Liver (tissue), 3 donors: ENCODE measurements at regions not wholly inside any gene's neighbourhood (a gene's known extent, or its start where the extent isn't known, plus 50 kb on each side); places are given as distances from the start of the nearest gene placed in this dataset.

Experiments
- EGR1 ChIP-seq, 2 donors: IDR thresholded peaks; 2 replicates each; pipeline ENCODE4 v1.6.1; 2016 to 2018; ENCODE audit warnings: antibody characterized with exemption in 2 of 2, low read depth in 2 of 2
- FOXA2 ChIP-seq: IDR thresholded peaks from 2 replicates; pipeline ENCODE4 v1.6.1; 2016; ENCODE audit warnings: antibody characterized with exemption
- GABPA ChIP-seq, 2 donors: IDR thresholded peaks in 1 of 2; conservative IDR thresholded peaks in 1 of 2; 2 replicates each; pipeline ENCODE4 v1.6.1; 2016; ENCODE audit warnings: antibody characterized with exemption in 2 of 2, mild to moderate bottlenecking in 1 of 2, moderate library complexity in 1 of 2
- HNF4G ChIP-seq: IDR thresholded peaks from 2 replicates; pipeline ENCODE4 v1.6.1; 2016; ENCODE audit warnings: antibody characterized with exemption
- JUND ChIP-seq, 2 donors: IDR thresholded peaks; 2 replicates each; pipeline ENCODE4 v1.6.1; 2016; ENCODE audit warnings: antibody characterized with exemption in 2 of 2
- RAD21 ChIP-seq, 2 donors: IDR thresholded peaks; 2 replicates each; pipeline ENCODE4 v1.6.1; 2016; ENCODE audit warnings: antibody characterized with exemption in 2 of 2, mild to moderate bottlenecking in 2 of 2
- SP1 ChIP-seq: IDR thresholded peaks from 2 replicates; pipeline ENCODE4 v1.6.1; 2018; ENCODE audit warnings: antibody characterized with exemption, mild to moderate bottlenecking
- TAF1 ChIP-seq: conservative IDR thresholded peaks from 2 replicates; pipeline ENCODE4 v1.6.1; 2016; ENCODE audit warnings: antibody characterized with exemption, mild to moderate bottlenecking
- YY1 ChIP-seq: IDR thresholded peaks from 2 replicates; pipeline ENCODE4 v1.6.1; 2016; ENCODE audit warnings: antibody characterized with exemption, mild to moderate bottlenecking
- TF ChIP-seq, protein P1 (sequence below): IDR thresholded peaks from 2 replicates; pipeline ENCODE4 v1.6.1; 2016; ENCODE audit warnings: antibody characterized with exemption, mild to moderate bottlenecking
- TF ChIP-seq, protein P2 (sequence below): fragments of 150-350 bp; IDR thresholded peaks from 2 replicates; pipeline ENCODE4 v1.5.1; 2017; ENCODE audit warnings: improper control_type of control experiment, low read depth, low read length; ENCODE audit not compliant: missing input control
- TF ChIP-seq, protein P3 (sequence below): IDR thresholded peaks from 2 replicates; pipeline ENCODE4 v1.6.1; 2016; ENCODE audit warnings: antibody characterized with exemption
- TF ChIP-seq, protein P4 (sequence below): IDR thresholded peaks from 2 replicates; pipeline ENCODE4 v1.6.1; 2016; ENCODE audit warnings: antibody characterized with exemption
- donor health status: healthy.
- donor health status: healthy.

DNA sequence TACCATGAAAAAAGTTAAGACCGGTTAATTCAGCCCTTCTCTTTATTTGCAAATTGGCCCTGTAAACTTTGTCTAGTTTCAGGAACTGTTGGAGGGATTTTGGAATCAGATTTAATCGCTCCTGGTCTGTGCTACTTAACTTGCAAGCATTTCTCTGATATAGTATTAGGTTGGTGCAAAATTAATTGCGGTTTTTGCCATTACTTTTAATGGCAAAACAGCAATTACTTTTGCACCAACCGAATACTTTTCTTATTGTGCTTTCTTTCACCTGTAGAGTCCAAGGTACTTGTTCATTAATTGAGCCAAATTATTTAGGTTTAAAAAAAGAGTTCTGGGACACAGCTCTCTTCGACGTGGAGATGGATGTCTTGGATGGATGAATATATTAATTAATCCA is 92.8 kb upstream of the HNRNPU start:
- TF ChIP-seq, protein P1, sequence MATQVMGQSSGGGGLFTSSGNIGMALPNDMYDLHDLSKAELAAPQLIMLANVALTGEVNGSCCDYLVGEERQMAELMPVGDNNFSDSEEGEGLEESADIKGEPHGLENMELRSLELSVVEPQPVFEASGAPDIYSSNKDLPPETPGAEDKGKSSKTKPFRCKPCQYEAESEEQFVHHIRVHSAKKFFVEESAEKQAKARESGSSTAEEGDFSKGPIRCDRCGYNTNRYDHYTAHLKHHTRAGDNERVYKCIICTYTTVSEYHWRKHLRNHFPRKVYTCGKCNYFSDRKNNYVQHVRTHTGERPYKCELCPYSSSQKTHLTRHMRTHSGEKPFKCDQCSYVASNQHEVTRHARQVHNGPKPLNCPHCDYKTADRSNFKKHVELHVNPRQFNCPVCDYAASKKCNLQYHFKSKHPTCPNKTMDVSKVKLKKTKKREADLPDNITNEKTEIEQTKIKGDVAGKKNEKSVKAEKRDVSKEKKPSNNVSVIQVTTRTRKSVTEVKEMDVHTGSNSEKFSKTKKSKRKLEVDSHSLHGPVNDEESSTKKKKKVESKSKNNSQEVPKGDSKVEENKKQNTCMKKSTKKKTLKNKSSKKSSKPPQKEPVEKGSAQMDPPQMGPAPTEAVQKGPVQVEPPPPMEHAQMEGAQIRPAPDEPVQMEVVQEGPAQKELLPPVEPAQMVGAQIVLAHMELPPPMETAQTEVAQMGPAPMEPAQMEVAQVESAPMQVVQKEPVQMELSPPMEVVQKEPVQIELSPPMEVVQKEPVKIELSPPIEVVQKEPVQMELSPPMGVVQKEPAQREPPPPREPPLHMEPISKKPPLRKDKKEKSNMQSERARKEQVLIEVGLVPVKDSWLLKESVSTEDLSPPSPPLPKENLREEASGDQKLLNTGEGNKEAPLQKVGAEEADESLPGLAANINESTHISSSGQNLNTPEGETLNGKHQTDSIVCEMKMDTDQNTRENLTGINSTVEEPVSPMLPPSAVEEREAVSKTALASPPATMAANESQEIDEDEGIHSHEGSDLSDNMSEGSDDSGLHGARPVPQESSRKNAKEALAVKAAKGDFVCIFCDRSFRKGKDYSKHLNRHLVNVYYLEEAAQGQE = no peak
- TF ChIP-seq, protein P2, sequence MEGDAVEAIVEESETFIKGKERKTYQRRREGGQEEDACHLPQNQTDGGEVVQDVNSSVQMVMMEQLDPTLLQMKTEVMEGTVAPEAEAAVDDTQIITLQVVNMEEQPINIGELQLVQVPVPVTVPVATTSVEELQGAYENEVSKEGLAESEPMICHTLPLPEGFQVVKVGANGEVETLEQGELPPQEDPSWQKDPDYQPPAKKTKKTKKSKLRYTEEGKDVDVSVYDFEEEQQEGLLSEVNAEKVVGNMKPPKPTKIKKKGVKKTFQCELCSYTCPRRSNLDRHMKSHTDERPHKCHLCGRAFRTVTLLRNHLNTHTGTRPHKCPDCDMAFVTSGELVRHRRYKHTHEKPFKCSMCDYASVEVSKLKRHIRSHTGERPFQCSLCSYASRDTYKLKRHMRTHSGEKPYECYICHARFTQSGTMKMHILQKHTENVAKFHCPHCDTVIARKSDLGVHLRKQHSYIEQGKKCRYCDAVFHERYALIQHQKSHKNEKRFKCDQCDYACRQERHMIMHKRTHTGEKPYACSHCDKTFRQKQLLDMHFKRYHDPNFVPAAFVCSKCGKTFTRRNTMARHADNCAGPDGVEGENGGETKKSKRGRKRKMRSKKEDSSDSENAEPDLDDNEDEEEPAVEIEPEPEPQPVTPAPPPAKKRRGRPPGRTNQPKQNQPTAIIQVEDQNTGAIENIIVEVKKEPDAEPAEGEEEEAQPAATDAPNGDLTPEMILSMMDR = no peak
- no peak for TF ChIP-seq EGR1 (IDR thresholded peaks at IDR 0.05; ENCODE audit: low read depth in 2 of 2)
- no peak for TF ChIP-seq GABPA (IDR thresholded peaks at IDR 0.05 in 1 of 2, conservative IDR thresholded peaks at IDR 0.05 in 1 of 2)
- TF ChIP-seq, protein P3, sequence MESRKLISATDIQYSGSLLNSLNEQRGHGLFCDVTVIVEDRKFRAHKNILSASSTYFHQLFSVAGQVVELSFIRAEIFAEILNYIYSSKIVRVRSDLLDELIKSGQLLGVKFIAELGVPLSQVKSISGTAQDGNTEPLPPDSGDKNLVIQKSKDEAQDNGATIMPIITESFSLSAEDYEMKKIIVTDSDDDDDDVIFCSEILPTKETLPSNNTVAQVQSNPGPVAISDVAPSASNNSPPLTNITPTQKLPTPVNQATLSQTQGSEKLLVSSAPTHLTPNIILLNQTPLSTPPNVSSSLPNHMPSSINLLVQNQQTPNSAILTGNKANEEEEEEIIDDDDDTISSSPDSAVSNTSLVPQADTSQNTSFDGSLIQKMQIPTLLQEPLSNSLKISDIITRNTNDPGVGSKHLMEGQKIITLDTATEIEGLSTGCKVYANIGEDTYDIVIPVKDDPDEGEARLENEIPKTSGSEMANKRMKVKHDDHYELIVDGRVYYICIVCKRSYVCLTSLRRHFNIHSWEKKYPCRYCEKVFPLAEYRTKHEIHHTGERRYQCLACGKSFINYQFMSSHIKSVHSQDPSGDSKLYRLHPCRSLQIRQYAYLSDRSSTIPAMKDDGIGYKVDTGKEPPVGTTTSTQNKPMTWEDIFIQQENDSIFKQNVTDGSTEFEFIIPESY = no peak
- TF ChIP-seq JUND (IDR thresholded peaks at IDR 0.05) = no peak
- TF ChIP-seq TAF1 = no peak
- TF ChIP-seq RAD21 (IDR thresholded peaks at IDR 0.05) = no peak
- no peak for TF ChIP-seq FOXA2
- TF ChIP-seq HNF4G = no peak
- TF ChIP-seq, protein P4, sequence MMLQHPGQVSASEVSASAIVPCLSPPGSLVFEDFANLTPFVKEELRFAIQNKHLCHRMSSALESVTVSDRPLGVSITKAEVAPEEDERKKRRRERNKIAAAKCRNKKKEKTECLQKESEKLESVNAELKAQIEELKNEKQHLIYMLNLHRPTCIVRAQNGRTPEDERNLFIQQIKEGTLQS = no peak
- no peak for TF ChIP-seq SP1
- TF ChIP-seq YY1 = no peak
